Activated CD8-positive, alpha-beta T cell treated with anti-CD3 and anti-CD28 coated beads, Interleukin-2, amount 10 ng/mL, durations not matched to agents 7 days and 5 days (primary cell): ENCODE measurements at regions not wholly inside any gene's neighbourhood (a gene's known extent, or its start where the extent isn't known, plus 50 kb on each side); places are given as distances from the start of the nearest gene placed in this dataset.

Experiments
- ATAC-seq: fragments of 150-1000 bp; cut with Tn5 transposase; one replicate; pipeline ENCODE4 v1.10.0; 2021; ENCODE audit warnings: moderate library complexity
- CTCF ChIA-PET: fragments of 350-600 bp; sonication (Branson Sonifier 250); formaldehyde crosslinking; loops from one replicate; lab custom pipeline; 2021; ENCODE audit warnings: antibody characterized with exemption; lab: Charles Lee
- POLR2A ChIA-PET: fragments of 350-600 bp; sonication (Branson Sonifier 250); formaldehyde crosslinking; loops from one replicate; lab custom pipeline; 2021; ENCODE audit warnings: antibody characterized with exemption; lab: Charles Lee
- DNase-seq: peaks from one replicate; pipeline ENCODE4 v3.0.0-alpha.2; 2020
- H3K27ac Mint-ChIP-seq: one replicate; pipeline ENCODE4 v1.8.0; 2021; ENCODE audit warnings: mild to moderate bottlenecking, mixed read lengths
- H3K27me3 Mint-ChIP-seq: one replicate; pipeline ENCODE4 v1.8.0; 2021; ENCODE audit warnings: low read depth, mixed read lengths
- H3K36me3 Mint-ChIP-seq: one replicate; pipeline ENCODE4 v1.8.0; 2021; ENCODE audit warnings: low read depth, mixed read lengths
- H3K4me1 Mint-ChIP-seq: one replicate; pipeline ENCODE4 v1.8.0; 2021; ENCODE audit warnings: low read depth, mixed read lengths
- H3K4me3 Mint-ChIP-seq: one replicate; pipeline ENCODE4 v1.8.0; 2021; ENCODE audit warnings: mild to moderate bottlenecking, mixed read lengths
- H3K9me3 Mint-ChIP-seq: one replicate; pipeline ENCODE4 v1.8.0; 2022; ENCODE audit warnings: mixed read lengths; ENCODE audit not compliant: insufficient read depth

GRCh38 chr7:9752033-9752432 is 1221.6 kb upstream of the PHF14 start:
- peaks cover 20% of the 10 kb centered on the region for H3K9me3 Mint-ChIP-seq
- CTCF ChIA-PET: no interaction called here
- DNase-seq: no peak
- no peak overlapping the region for H3K27ac Mint-ChIP-seq
- ATAC-seq: no peak
- no peaks in the 10 kb centered on the region for H3K4me1 Mint-ChIP-seq
- H3K27me3 Mint-ChIP-seq: no peaks in the 10 kb centered on the region
- H3K36me3 Mint-ChIP-seq: no peaks in the 10 kb centered on the region
- H3K4me3 Mint-ChIP-seq: no peak overlapping the region
- POLR2A ChIA-PET: no interaction called here

GRCh38 chr7:9761224-9761623 is 1212.4 kb upstream of the PHF14 start:
- Mint-ChIP-seq H3K27ac (no peak overlapping the region), H3K4me3 (no peak overlapping the region), H3K9me3 (peaks cover 2% of the 10 kb centered on the region), H3K36me3 (no peaks in the 10 kb centered on the region), H3K27me3 (no peaks in the 10 kb centered on the region), H3K4me1 (no peaks in the 10 kb centered on the region)
- CTCF ChIA-PET: no interaction called here
- POLR2A ChIA-PET: no interaction called here
- ATAC-seq: no peak
- DNase-seq: no peak

- POLR2A ChIA-PET: no interaction called here
- no peak overlapping the region for H3K27ac Mint-ChIP-seq
- no peak overlapping the region for H3K4me3 Mint-ChIP-seq
- H3K9me3 Mint-ChIP-seq: peaks cover 7% of the 10 kb centered on the region
- CTCF ChIA-PET: no interaction called here
- H3K27me3 Mint-ChIP-seq: no peaks in the 10 kb centered on the region
- no peaks in the 10 kb centered on the region for H3K36me3 Mint-ChIP-seq
- ATAC-seq (no peak), DNase-seq (no peak)
- H3K4me1 Mint-ChIP-seq: no peaks in the 10 kb centered on the region
Observed at GRCh38 chr7:9776900-9777299, 1196.8 kb upstream of the PHF14 start.

GRCh38 chr7:9778367-9778766 is 1195.3 kb upstream of the PHF14 start:
- ChIA-PET POLR2A (no interaction called here), CTCF (no interaction called here)
- DNase-seq (no peak), ATAC-seq (no peak)
- Mint-ChIP-seq H3K4me3 (no peak overlapping the region), H3K9me3 (peaks cover 10% of the 10 kb centered on the region), H3K36me3 (no peaks in the 10 kb centered on the region), H3K27ac (no peak overlapping the region), H3K4me1 (no peaks in the 10 kb centered on the region), H3K27me3 (no peaks in the 10 kb centered on the region)

GRCh38 chr7:9781710-9782109 is 1192.0 kb upstream of the PHF14 start:
- no peaks in the 10 kb centered on the region for H3K4me1 Mint-ChIP-seq
- ChIA-PET CTCF (no interaction called here), POLR2A (no interaction called here)
- no peak overlapping the region for H3K4me3 Mint-ChIP-seq
- no peak for ATAC-seq
- no peak for DNase-seq
- H3K27ac Mint-ChIP-seq: no peak overlapping the region
- no peaks in the 10 kb centered on the region for H3K27me3 Mint-ChIP-seq
- H3K9me3 Mint-ChIP-seq: peaks cover 17% of the 10 kb centered on the region
- H3K36me3 Mint-ChIP-seq: no peaks in the 10 kb centered on the region

GRCh38 chr7:9782275-9782674 is 1191.4 kb upstream of the PHF14 start:
- Mint-ChIP-seq H3K36me3 (no peaks in the 10 kb centered on the region), H3K4me1 (no peaks in the 10 kb centered on the region), H3K4me3 (no peak overlapping the region), H3K27me3 (no peaks in the 10 kb centered on the region), H3K9me3 (peaks cover 17% of the 10 kb centered on the region), H3K27ac (no peak overlapping the region)
- DNase-seq (no peak), ATAC-seq (no peak)
- CTCF ChIA-PET: no interaction called here
- POLR2A ChIA-PET: no interaction called here

GRCh38 chr7:9785211-9785610 is 1188.5 kb upstream of the PHF14 start:
- Mint-ChIP-seq H3K4me1 (no peaks in the 10 kb centered on the region), H3K4me3 (no peak overlapping the region), H3K9me3 (peaks cover 17% of the 10 kb centered on the region), H3K27ac (no peak overlapping the region), H3K27me3 (no peaks in the 10 kb centered on the region), H3K36me3 (no peaks in the 10 kb centered on the region)
- ATAC-seq (no peak), DNase-seq (no peak)
- ChIA-PET CTCF (no interaction called here), POLR2A (no interaction called here)

GRCh38 chr7:9796241-9796640 is 1177.4 kb upstream of the PHF14 start:
- H3K4me3 Mint-ChIP-seq: no peak overlapping the region
- ChIA-PET POLR2A (no interaction called here), CTCF (no interaction called here)
- peaks cover 11% of the 10 kb centered on the region for H3K9me3 Mint-ChIP-seq
- no peaks in the 10 kb centered on the region for H3K36me3 Mint-ChIP-seq
- DNase-seq (no peak), ATAC-seq (no peak)
- H3K4me1 Mint-ChIP-seq: no peaks in the 10 kb centered on the region
- H3K27ac Mint-ChIP-seq: no peak overlapping the region
- no peaks in the 10 kb centered on the region for H3K27me3 Mint-ChIP-seq

- no peaks in the 10 kb centered on the region for H3K4me1 Mint-ChIP-seq
- POLR2A ChIA-PET: no interaction called here
- ATAC-seq: no peak
Observed at GRCh38 chr7:9822458-9823290, 1151.0 kb upstream of the PHF14 start.

GRCh38 chr7:9835199-9835598 is 1138.5 kb upstream of the PHF14 start:
- H3K27me3 Mint-ChIP-seq: no peaks in the 10 kb centered on the region
- ChIA-PET POLR2A (no interaction called here), CTCF (no interaction called here)
- DNase-seq (no peak), ATAC-seq (no peak)
- H3K36me3 Mint-ChIP-seq: no peaks in the 10 kb centered on the region
- H3K9me3 Mint-ChIP-seq: peaks cover 3% of the 10 kb centered on the region
- no peaks in the 10 kb centered on the region for H3K4me1 Mint-ChIP-seq
- H3K27ac Mint-ChIP-seq: no peak overlapping the region
- H3K4me3 Mint-ChIP-seq: no peak overlapping the region

More at GRCh38 chr7:9822458-9823290, 1151.0 kb upstream of the PHF14 start:
- no peaks in the 10 kb centered on the region for H3K36me3 Mint-ChIP-seq
- CTCF ChIA-PET: no interaction called here
- no peak overlapping the region for H3K27ac Mint-ChIP-seq
- DNase-seq: no peak
- no peaks in the 10 kb centered on the region for H3K27me3 Mint-ChIP-seq
- peaks cover 13% of the 10 kb centered on the region for H3K9me3 Mint-ChIP-seq
- no peak overlapping the region for H3K4me3 Mint-ChIP-seq

- H3K27ac Mint-ChIP-seq: no peak overlapping the region
- ATAC-seq: no peak
- CTCF ChIA-PET: no interaction called here
Observed at GRCh38 chr7:9836671-9837070, 1137.0 kb upstream of the PHF14 start.

GRCh38 chr7:9842301-9842700 is 1131.4 kb upstream of the PHF14 start:
- DNase-seq (no peak), ATAC-seq (no peak)
- ChIA-PET CTCF (no interaction called here), POLR2A (no interaction called here)
- no peaks in the 10 kb centered on the region for H3K4me1 Mint-ChIP-seq
- H3K36me3 Mint-ChIP-seq: no peaks in the 10 kb centered on the region
- no peak overlapping the region for H3K4me3 Mint-ChIP-seq
- H3K27me3 Mint-ChIP-seq: no peaks in the 10 kb centered on the region
- no peak overlapping the region for H3K27ac Mint-ChIP-seq
- H3K9me3 Mint-ChIP-seq: peaks cover 9% of the 10 kb centered on the region

More at GRCh38 chr7:9836671-9837070, 1137.0 kb upstream of the PHF14 start:
- no peak overlapping the region for H3K4me3 Mint-ChIP-seq
- peaks cover 3% of the 10 kb centered on the region for H3K9me3 Mint-ChIP-seq
- POLR2A ChIA-PET: no interaction called here
- no peaks in the 10 kb centered on the region for H3K27me3 Mint-ChIP-seq
- no peaks in the 10 kb centered on the region for H3K4me1 Mint-ChIP-seq
- DNase-seq: no peak
- no peaks in the 10 kb centered on the region for H3K36me3 Mint-ChIP-seq

- ChIA-PET CTCF (no interaction called here), POLR2A (no interaction called here)
- DNase-seq: no peak
- Mint-ChIP-seq H3K27me3 (no peaks in the 10 kb centered on the region), H3K4me3 (no peak overlapping the region), H3K9me3 (peaks cover 5% of the 10 kb centered on the region), H3K27ac (no peak overlapping the region), H3K36me3 (no peaks in the 10 kb centered on the region), H3K4me1 (no peaks in the 10 kb centered on the region)
- no peak for ATAC-seq
Observed at GRCh38 chr7:9846902-9847301, 1126.8 kb upstream of the PHF14 start.
